Stimulated activated memory B cell treated with anti-CD40 and anti-IgM and Interleukin-4, amounts not matched to agents 10 μg/mL and 1 μg/mL and 100 μg/mL, for 72 hours (primary cell): ENCODE measurements at regions not wholly inside any gene's neighbourhood (a gene's known extent, or its start where the extent isn't known, plus 50 kb on each side); places are given as distances from the start of the nearest gene placed in this dataset.

Experiments
- ATAC-seq: fragments of 150-1000 bp; cut with Tn5 transposase; 2 replicates; pipeline ENCODE4 v1.10.0; 2021
- H3K27ac Mint-ChIP-seq: one replicate; pipeline ENCODE4 v1.8.0; 2022; ENCODE audit warnings: mild to moderate bottlenecking, mixed read lengths
- H3K27me3 Mint-ChIP-seq: one replicate; pipeline ENCODE4 v1.8.0; 2022; ENCODE audit warnings: mixed read lengths
- H3K36me3 Mint-ChIP-seq: one replicate; pipeline ENCODE4 v1.8.0; 2022; ENCODE audit warnings: mixed read lengths
- H3K4me1 Mint-ChIP-seq: one replicate; pipeline ENCODE4 v1.8.0; 2022; ENCODE audit warnings: mixed read lengths
- H3K4me3 Mint-ChIP-seq: one replicate; pipeline ENCODE4 v1.8.0; 2022; ENCODE audit warnings: mild to moderate bottlenecking, moderate library complexity, mixed read lengths
- H3K9me3 Mint-ChIP-seq: one replicate; pipeline ENCODE4 v1.8.0; 2022; ENCODE audit warnings: mixed read lengths

GRCh38 chr11:103699216-103699615, 337.2 kb upstream of the DDI1 start:
- Mint-ChIP-seq H3K4me1 (no peaks in the 10 kb centered on the region), H3K27me3 (peaks cover 1% of the 10 kb centered on the region), H3K27ac (no peak overlapping the region), H3K9me3 (peaks cover 4% of the 10 kb centered on the region), H3K4me3 (no peak overlapping the region), H3K36me3 (no peaks in the 10 kb centered on the region)
- no peak for ATAC-seq

GRCh38 chr11:103699656-103700055, 336.8 kb upstream of the DDI1 start:
- Mint-ChIP-seq H3K36me3 (no peaks in the 10 kb centered on the region), H3K27ac (no peak overlapping the region), H3K4me1 (no peaks in the 10 kb centered on the region), H3K9me3 (peaks cover 4% of the 10 kb centered on the region), H3K4me3 (no peak overlapping the region), H3K27me3 (peaks cover 6% of the 10 kb centered on the region)
- no peak for ATAC-seq

GRCh38 chr11:103700622-103701021, 335.8 kb upstream of the DDI1 start:
- Mint-ChIP-seq H3K27ac (no peak overlapping the region), H3K27me3 (peaks cover 8% of the 10 kb centered on the region), H3K4me1 (no peaks in the 10 kb centered on the region), H3K36me3 (no peaks in the 10 kb centered on the region), H3K9me3 (peaks cover 4% of the 10 kb centered on the region), H3K4me3 (no peak overlapping the region)
- no peak for ATAC-seq

GRCh38 chr11:103703437-103703836, 333.0 kb upstream of the DDI1 start:
- Mint-ChIP-seq H3K9me3 (peaks cover under 1% of the 10 kb centered on the region), H3K4me1 (no peaks in the 10 kb centered on the region), H3K27me3 (peaks cover 8% of the 10 kb centered on the region), H3K4me3 (no peak overlapping the region), H3K27ac (no peak overlapping the region), H3K36me3 (no peaks in the 10 kb centered on the region)
- no peak for ATAC-seq

- Mint-ChIP-seq H3K27me3 (peaks cover 8% of the 10 kb centered on the region), H3K4me1 (peaks cover 3% of the 10 kb centered on the region), H3K36me3 (no peaks in the 10 kb centered on the region), H3K4me3 (no peak overlapping the region), H3K27ac (no peak overlapping the region), H3K9me3 (peaks cover 6% of the 10 kb centered on the region)
- ATAC-seq: no peak
Measured at GRCh38 chr11:103703954-103704353, 332.5 kb upstream of the DDI1 start.

- no peaks in the 10 kb centered on the region for H3K36me3 Mint-ChIP-seq
- ATAC-seq: no peak
Measured at GRCh38 chr11:103705642-103706041, 330.8 kb upstream of the DDI1 start.

GRCh38 chr11:103709371-103709770, 327.1 kb upstream of the DDI1 start:
- peak; percentile 78 for ATAC-seq
- Mint-ChIP-seq H3K27ac (no peak overlapping the region), H3K9me3 (peaks cover 11% of the 10 kb centered on the region)

More at GRCh38 chr11:103705642-103706041, 330.8 kb upstream of the DDI1 start:
- Mint-ChIP-seq H3K27me3 (peaks cover 8% of the 10 kb centered on the region), H3K4me1 (peaks cover 10% of the 10 kb centered on the region), H3K27ac (no peak overlapping the region), H3K9me3 (peaks cover 11% of the 10 kb centered on the region), H3K4me3 (no peak overlapping the region)

GRCh38 chr11:103714246-103714645, 322.2 kb upstream of the DDI1 start:
- no peak for ATAC-seq
- H3K4me1 Mint-ChIP-seq: peaks cover 4% of the 10 kb centered on the region
- H3K27me3 Mint-ChIP-seq: no peaks in the 10 kb centered on the region
- H3K36me3 Mint-ChIP-seq: no peaks in the 10 kb centered on the region
- no peak overlapping the region for H3K4me3 Mint-ChIP-seq
- H3K27ac Mint-ChIP-seq: no peak overlapping the region
- H3K9me3 Mint-ChIP-seq: peaks cover 3% of the 10 kb centered on the region

More at GRCh38 chr11:103709371-103709770, 327.1 kb upstream of the DDI1 start:
- Mint-ChIP-seq H3K36me3 (no peaks in the 10 kb centered on the region), H3K4me3 (no peak overlapping the region), H3K27me3 (peaks cover 5% of the 10 kb centered on the region), H3K4me1 (peaks cover 10% of the 10 kb centered on the region)

- no peak for ATAC-seq
- H3K36me3 Mint-ChIP-seq: no peaks in the 10 kb centered on the region
- H3K4me1 Mint-ChIP-seq: no peaks in the 10 kb centered on the region
- no peaks in the 10 kb centered on the region for H3K27me3 Mint-ChIP-seq
- H3K27ac Mint-ChIP-seq: no peak overlapping the region
- H3K9me3 Mint-ChIP-seq: no peaks in the 10 kb centered on the region
- no peak overlapping the region for H3K4me3 Mint-ChIP-seq
Measured at GRCh38 chr11:103716363-103716762, 320.1 kb upstream of the DDI1 start.

- Mint-ChIP-seq H3K9me3 (peaks cover 19% of the 10 kb centered on the region), H3K27me3 (no peaks in the 10 kb centered on the region), H3K36me3 (no peaks in the 10 kb centered on the region), H3K4me3 (no peak overlapping the region), H3K4me1 (no peaks in the 10 kb centered on the region), H3K27ac (no peak overlapping the region)
- no peak for ATAC-seq
Measured at GRCh38 chr11:103727262-103727661, 309.2 kb upstream of the DDI1 start.

- Mint-ChIP-seq H3K4me1 (no peaks in the 10 kb centered on the region), H3K36me3 (no peaks in the 10 kb centered on the region), H3K9me3 (peaks cover 16% of the 10 kb centered on the region), H3K27ac (no peak overlapping the region), H3K27me3 (no peaks in the 10 kb centered on the region), H3K4me3 (no peak overlapping the region)
- ATAC-seq: no peak
Measured at GRCh38 chr11:103729617-103730016, 306.8 kb upstream of the DDI1 start.

GRCh38 chr11:103730131-103730940, 306.1 kb upstream of the DDI1 start:
- no peaks in the 10 kb centered on the region for H3K4me1 Mint-ChIP-seq
- no peak overlapping the region for H3K27ac Mint-ChIP-seq
- no peak for ATAC-seq
- H3K27me3 Mint-ChIP-seq: no peaks in the 10 kb centered on the region
- H3K36me3 Mint-ChIP-seq: no peaks in the 10 kb centered on the region
- no peak overlapping the region for H3K4me3 Mint-ChIP-seq
- peaks cover 12% of the 10 kb centered on the region for H3K9me3 Mint-ChIP-seq

- Mint-ChIP-seq H3K36me3 (no peaks in the 10 kb centered on the region), H3K9me3 (peaks cover 6% of the 10 kb centered on the region), H3K4me1 (no peaks in the 10 kb centered on the region), H3K27me3 (no peaks in the 10 kb centered on the region), H3K4me3 (no peak overlapping the region), H3K27ac (no peak overlapping the region)
- ATAC-seq: no peak
Measured at GRCh38 chr11:103731670-103732069, 304.8 kb upstream of the DDI1 start.

- Mint-ChIP-seq H3K27me3 (no peaks in the 10 kb centered on the region), H3K4me3 (no peak overlapping the region), H3K9me3 (no peaks in the 10 kb centered on the region), H3K27ac (no peak overlapping the region), H3K4me1 (no peaks in the 10 kb centered on the region), H3K36me3 (no peaks in the 10 kb centered on the region)
- no peak for ATAC-seq
Measured at GRCh38 chr11:103733889-103734288, 302.6 kb upstream of the DDI1 start.

GRCh38 chr11:103735497-103736032, 300.9 kb upstream of the DDI1 start:
- Mint-ChIP-seq H3K4me1 (no peaks in the 10 kb centered on the region), H3K36me3 (no peaks in the 10 kb centered on the region), H3K4me3 (no peak overlapping the region), H3K27me3 (no peaks in the 10 kb centered on the region), H3K27ac (no peak overlapping the region), H3K9me3 (no peaks in the 10 kb centered on the region)
- ATAC-seq: peak; percentile 20
